B cell (primary cell): ENCODE measurements at regions not wholly inside any gene's neighbourhood (a gene's known extent, or its start where the extent isn't known, plus 50 kb on each side); places are given as distances from the start of the nearest gene placed in this dataset.

Experiments used
- ATAC-seq: fragments of 200-7000 bp; cut with Tn5 transposase; one replicate; pipeline ENCODE4 v1.10.0; 2021; ENCODE audit warnings: low read depth, mild to moderate bottlenecking, moderate number of reproducible peaks, moderate library complexity
- CTCF ChIA-PET: fragments of 350-600 bp; sonication (Branson Sonifier 250); formaldehyde crosslinking; loops from one replicate; lab custom pipeline; 2021; ENCODE audit warnings: antibody characterized with exemption, inconsistent platforms; lab: Charles Lee
- POLR2A ChIA-PET: fragments of 350-600 bp; sonication (Branson Sonifier 250); formaldehyde crosslinking; loops from one replicate; lab custom pipeline; 2021; ENCODE audit warnings: antibody characterized with exemption; lab: Charles Lee
- DNase-seq: peaks from one replicate; pipeline ENCODE4 v3.0.0; 2013
- H2AFZ ChIP-seq: 2 replicates; pipeline ENCODE4 v1.6.1; 2012; ENCODE audit warnings: mild to moderate bottlenecking, low read depth, low read length; ENCODE audit not compliant: insufficient read depth, poor library complexity, severe bottlenecking
- H3K27ac ChIP-seq, 2 donors: 1 replicate in 1 of 2; 2 replicates in 1 of 2; pipeline ENCODE4 v1.5.1; 2012 to 2013; ENCODE audit warnings: low read length in 2 of 2, mild to moderate bottlenecking in 2 of 2, moderate library complexity in 1 of 2
- H3K27me3 ChIP-seq, 4 experiments: fragments of 200-600 bp in 1 of 4; sonication (generic) in 1 of 4; replicated peaks in 1 of 4; 1 replicate in 2 of 4; 2 replicates in 2 of 4; pipeline versions ENCODE4 v1.6.1 to v1.7.0; 2013 to 2016; ENCODE audit warnings: low read length in 3 of 4, mild to moderate bottlenecking in 2 of 4, mixed read lengths in 1 of 4, moderate library complexity in 1 of 4; ENCODE audit not compliant: insufficient read depth in 4 of 4, control insufficient read depth in 3 of 4; ENCODE audit errors: control extremely low read depth in 1 of 4
- H3K36me3 ChIP-seq, 2 experiments: replicated peaks in 1 of 2; 1 replicate in 1 of 2; 2 replicates in 1 of 2; pipeline versions ENCODE4 v1.6.1 to v1.7.1; 2013; ENCODE audit warnings: low read length in 1 of 2; ENCODE audit not compliant: insufficient read depth in 2 of 2, control insufficient read depth in 1 of 2; ENCODE audit errors: control extremely low read depth in 1 of 2, extremely low read depth in 1 of 2
- H3K4me1 ChIP-seq, 2 donors: fragments of 200-600 bp in 1 of 2; sonication (generic) in 1 of 2; 1 replicate in 1 of 2; 2 replicates in 1 of 2; pipeline versions ENCODE4 v1.5.1 to v1.6.1; 2013 to 2017; ENCODE audit warnings: low read length in 2 of 2; ENCODE audit not compliant: control insufficient read depth in 2 of 2, insufficient read depth in 2 of 2
- H3K4me2 ChIP-seq: replicated peaks from 2 replicates; pipeline ENCODE3; 2012; ENCODE audit warnings: mild to moderate bottlenecking, low read depth, low read length; ENCODE audit not compliant: poor library complexity, severe bottlenecking
- H3K4me3 ChIP-seq, 5 experiments: fragments of 200-600 bp in 1 of 5; sonication (generic) in 1 of 5; 1 replicate in 3 of 5; 2 replicates in 2 of 5; pipeline versions ENCODE4 v1.5.1 to v1.7.0; 2011 to 2016; ENCODE audit warnings: low read length in 4 of 5, mild to moderate bottlenecking in 4 of 5, low read depth in 2 of 5, control low read depth in 1 of 5, moderate library complexity in 1 of 5; ENCODE audit not compliant: insufficient read depth in 1 of 5; ENCODE audit errors: control extremely low read depth in 1 of 5, extremely low read depth in 1 of 5
- H3K79me2 ChIP-seq: fragments of 200-600 bp; sonication (generic); one replicate; pipeline ENCODE4 v1.6.0; 2016; ENCODE audit warnings: low read length; ENCODE audit not compliant: control insufficient read depth, insufficient read depth
- H3K9ac ChIP-seq: fragments of 200-600 bp; sonication (generic); 2 replicates; pipeline ENCODE4 v1.6.1; 2017; ENCODE audit warnings: mild to moderate bottlenecking, low read length, moderate library complexity
- H3K9me3 ChIP-seq, 3 donors: one replicate each; pipeline versions ENCODE4 v1.6.1 to v1.7.1; 2013; ENCODE audit warnings: low read length in 2 of 3; ENCODE audit not compliant: control insufficient read depth in 2 of 3, insufficient read depth in 1 of 3; ENCODE audit errors: control extremely low read depth in 1 of 3
- H4K20me1 ChIP-seq: 2 replicates; pipeline ENCODE4 v1.6.0; 2012; ENCODE audit warnings: mild to moderate bottlenecking, low read length; ENCODE audit not compliant: insufficient read depth, control insufficient read depth, poor library complexity, severe bottlenecking
- H3K27ac Mint-ChIP-seq: one replicate; pipeline ENCODE4 v1.8.0; 2021; ENCODE audit warnings: mixed read lengths
- H3K27me3 Mint-ChIP-seq: one replicate; pipeline ENCODE4 v1.8.0; 2021; ENCODE audit warnings: mixed read lengths
- H3K4me1 Mint-ChIP-seq: one replicate; pipeline ENCODE4 v1.8.0; 2021; ENCODE audit warnings: mixed read lengths
- H3K4me3 Mint-ChIP-seq: one replicate; pipeline ENCODE4 v1.8.0; 2021; ENCODE audit warnings: mixed read lengths
- H3K9me3 Mint-ChIP-seq: one replicate; pipeline ENCODE4 v1.8.0; 2022; ENCODE audit warnings: mixed read lengths; ENCODE audit not compliant: insufficient read depth
- EZH2 ChIP-seq: IDR thresholded peaks from 2 replicates; pipeline ENCODE4 v1.6.1; 2012; ENCODE audit warnings: borderline replicate concordance, low read depth, mild to moderate bottlenecking, moderate library complexity, low read length; ENCODE audit not compliant: insufficient read depth, poor library complexity, severe bottlenecking
- WGBS: methylation state at CpG from one replicate; pipeline ENCODE4 v1.1.5; 2013; ENCODE audit warnings: missing lambda C conversion rate; ENCODE audit not compliant: insufficient coverage; 5-methylcytosine and 5-hydroxymethylcytosine counted together
- intact Hi-C: fragments of 100-400 bp; cut with micrococcal nuclease; formaldehyde crosslinking; loops from one replicate; pipeline ENCODE4 v1.10.0; 2022
- TF ChIP-seq, protein P1 (sequence below): fragments of 200-600 bp; IDR thresholded peaks from one replicate; pipeline ENCODE4 v1.8.0; 2022; ENCODE audit warnings: antibody characterized with exemption, mild to moderate bottlenecking

DNA sequence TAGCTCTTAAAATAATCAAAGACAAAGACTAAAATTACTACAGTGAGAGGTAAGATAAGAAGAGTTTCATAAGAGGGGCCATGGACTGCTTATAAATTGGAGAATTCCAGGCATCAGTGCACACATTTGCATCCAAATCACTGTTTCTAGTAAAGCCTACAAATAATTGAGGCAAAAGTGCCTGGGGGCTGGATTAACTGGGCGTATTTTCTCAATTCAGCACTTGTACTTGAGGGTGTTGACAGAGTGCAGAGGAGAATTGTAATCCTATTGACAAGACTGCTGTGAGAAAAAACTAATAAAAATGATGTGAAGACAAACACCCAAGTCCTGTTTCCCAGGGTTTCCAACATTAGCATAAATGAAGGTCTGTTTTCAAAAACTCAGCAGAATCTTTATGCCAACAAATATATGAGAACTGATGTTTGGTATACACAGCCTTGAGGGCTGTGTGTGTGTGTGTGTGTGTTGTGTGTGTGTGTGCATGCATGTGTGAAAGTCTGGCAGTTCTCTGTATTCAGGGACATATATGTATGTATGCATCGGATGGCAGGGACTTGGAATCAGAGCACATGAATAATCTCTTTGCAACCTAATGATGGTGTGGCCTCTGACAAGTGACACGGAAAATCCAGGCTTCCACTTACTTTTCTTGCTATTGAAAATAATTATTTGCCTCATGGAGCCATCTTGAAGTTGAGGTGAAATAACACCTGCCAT lies 182.1 kb upstream of the CDC14C start:
- Histone ChIP-seq H3K9me3 (peaks cover 0 to 8% (median 7%) of the 10 kb centered on the region in 3 donors), H3K4me2 (no peak overlapping the region), H3K27me3 (no peaks in the 10 kb centered on the region), H3K4me1 (no peaks in the 10 kb centered on the region), H3K27ac (no peak overlapping the region), H3K4me3 (no peak overlapping the region), H3K79me2 (no peaks in the 10 kb centered on the region), H3K36me3 (no peaks in the 10 kb centered on the region), H3K9ac (no peak overlapping the region), H4K20me1 (no peaks in the 10 kb centered on the region), H2AFZ (no peak overlapping the region)
- no CpG with 5 or more reads among the region's 3 CpGs for WGBS
- Mint-ChIP-seq H3K27ac (no peak overlapping the region), H3K4me3 (no peak overlapping the region), H3K9me3 (peaks cover 6% of the 10 kb centered on the region), H3K27me3 (no peaks in the 10 kb centered on the region), H3K4me1 (no peaks in the 10 kb centered on the region)
- TF ChIP-seq EZH2 = no peak
- TF ChIP-seq, protein P1, sequence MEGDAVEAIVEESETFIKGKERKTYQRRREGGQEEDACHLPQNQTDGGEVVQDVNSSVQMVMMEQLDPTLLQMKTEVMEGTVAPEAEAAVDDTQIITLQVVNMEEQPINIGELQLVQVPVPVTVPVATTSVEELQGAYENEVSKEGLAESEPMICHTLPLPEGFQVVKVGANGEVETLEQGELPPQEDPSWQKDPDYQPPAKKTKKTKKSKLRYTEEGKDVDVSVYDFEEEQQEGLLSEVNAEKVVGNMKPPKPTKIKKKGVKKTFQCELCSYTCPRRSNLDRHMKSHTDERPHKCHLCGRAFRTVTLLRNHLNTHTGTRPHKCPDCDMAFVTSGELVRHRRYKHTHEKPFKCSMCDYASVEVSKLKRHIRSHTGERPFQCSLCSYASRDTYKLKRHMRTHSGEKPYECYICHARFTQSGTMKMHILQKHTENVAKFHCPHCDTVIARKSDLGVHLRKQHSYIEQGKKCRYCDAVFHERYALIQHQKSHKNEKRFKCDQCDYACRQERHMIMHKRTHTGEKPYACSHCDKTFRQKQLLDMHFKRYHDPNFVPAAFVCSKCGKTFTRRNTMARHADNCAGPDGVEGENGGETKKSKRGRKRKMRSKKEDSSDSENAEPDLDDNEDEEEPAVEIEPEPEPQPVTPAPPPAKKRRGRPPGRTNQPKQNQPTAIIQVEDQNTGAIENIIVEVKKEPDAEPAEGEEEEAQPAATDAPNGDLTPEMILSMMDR = no peak
- ATAC-seq (no peak), DNase-seq (no peak)
- intact Hi-C loops = no loop called here
- POLR2A ChIA-PET = no interaction called here
- CTCF ChIA-PET = no interaction called here

DNA sequence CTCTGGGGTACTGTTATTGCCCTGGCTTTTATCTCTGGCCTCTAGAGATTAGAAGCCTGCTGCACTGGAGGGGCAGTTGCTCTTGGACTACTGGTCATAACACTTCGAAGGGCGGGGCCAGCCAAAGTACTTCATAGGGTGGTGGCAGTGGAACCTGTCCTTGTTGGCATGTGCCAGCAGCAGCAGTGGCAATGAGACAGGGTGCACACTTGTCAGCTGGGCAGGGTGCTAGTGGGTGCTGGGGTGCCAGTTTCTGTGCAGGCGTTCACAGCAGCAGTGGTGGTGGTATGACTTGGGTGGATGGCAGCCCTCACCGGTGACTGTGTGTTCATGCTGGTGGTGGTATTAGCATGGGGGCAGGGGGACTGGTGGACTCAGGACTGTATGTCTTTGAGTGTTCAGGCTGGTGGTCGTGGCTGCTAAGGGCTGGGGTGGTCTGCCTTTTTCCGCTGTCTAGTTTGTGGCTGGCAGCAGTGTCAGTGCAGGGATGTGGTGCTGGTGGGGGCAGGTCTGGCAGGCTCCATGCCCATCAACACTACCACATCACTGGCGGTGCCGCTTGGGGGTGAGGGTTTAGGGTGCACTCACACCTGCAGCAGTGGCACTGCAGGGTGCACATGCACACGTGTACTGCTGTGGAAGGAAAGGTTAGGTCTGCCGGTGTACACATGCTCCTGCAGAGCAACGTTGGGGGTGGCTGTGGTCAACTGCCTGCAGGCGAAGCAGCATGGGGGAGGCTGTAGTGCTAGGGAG lies 176.1 kb upstream of the CDC14C start:
- H2AFZ ChIP-seq = no peak overlapping the region
- no peak for DNase-seq
- Mint-ChIP-seq H3K27me3 (no peaks in the 10 kb centered on the region), H3K9me3 (peaks cover 4% of the 10 kb centered on the region), H3K4me1 (no peaks in the 10 kb centered on the region), H3K27ac (no peak overlapping the region), H3K4me3 (no peak overlapping the region)
- no peak overlapping the region for H3K27ac ChIP-seq
- H3K4me2 ChIP-seq = no peak overlapping the region
- no peaks in the 10 kb centered on the region for H3K79me2 ChIP-seq
- H3K4me3 ChIP-seq = no peak overlapping the region
- H3K9me3 ChIP-seq = peaks cover 0 to 5% (median 0%) of the 10 kb centered on the region in 3 donors
- no peak overlapping the region for H3K9ac ChIP-seq
- no peak for ATAC-seq
- H3K36me3 ChIP-seq = no peaks in the 10 kb centered on the region
- no peaks in the 10 kb centered on the region for H3K27me3 ChIP-seq
- TF ChIP-seq EZH2 = no peak
- TF ChIP-seq, protein P1 = no peak
- CTCF ChIA-PET = no interaction called here
- H3K4me1 ChIP-seq = no peaks in the 10 kb centered on the region
- WGBS = 92% methylated on average over 9 of the region's 12 CpGs
- intact Hi-C loops = no loop called here
- POLR2A ChIA-PET = no interaction called here
- H4K20me1 ChIP-seq = no peaks in the 10 kb centered on the region
